Superior temporal gyrus (tissue), 1 donor: ENCODE measurements at regions not wholly inside any gene's neighbourhood (a gene's known extent, or its start where the extent isn't known, plus 50 kb on each side); places are given as distances from the start of the nearest gene placed in this dataset.

Experiments
- DNase-seq: peaks from one replicate; pipeline ENCODE4 v3.0.0-alpha.2; 2016; ENCODE audit errors: extremely low spot score

DNA sequence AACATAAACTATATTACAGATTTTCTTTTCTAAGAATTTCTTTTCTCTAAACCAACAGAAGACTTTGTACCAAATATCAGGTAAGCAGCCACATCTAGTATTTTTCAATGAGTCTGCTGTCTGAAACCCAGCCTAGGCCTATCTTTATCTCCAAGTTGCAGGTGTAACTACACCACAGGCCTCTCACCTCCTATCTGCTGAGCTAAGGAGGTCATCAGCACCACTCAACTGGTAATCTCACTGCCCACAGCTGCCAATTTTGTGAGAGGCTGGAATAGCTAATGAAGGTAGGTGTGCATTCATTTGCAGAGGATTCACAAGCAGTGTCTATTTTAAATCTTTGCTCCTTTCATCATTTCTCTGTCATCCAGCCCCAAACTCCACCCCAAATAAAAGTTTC lies 584.8 kb downstream of the HDGFL1 start:
- no peak for DNase-seq

DNA sequence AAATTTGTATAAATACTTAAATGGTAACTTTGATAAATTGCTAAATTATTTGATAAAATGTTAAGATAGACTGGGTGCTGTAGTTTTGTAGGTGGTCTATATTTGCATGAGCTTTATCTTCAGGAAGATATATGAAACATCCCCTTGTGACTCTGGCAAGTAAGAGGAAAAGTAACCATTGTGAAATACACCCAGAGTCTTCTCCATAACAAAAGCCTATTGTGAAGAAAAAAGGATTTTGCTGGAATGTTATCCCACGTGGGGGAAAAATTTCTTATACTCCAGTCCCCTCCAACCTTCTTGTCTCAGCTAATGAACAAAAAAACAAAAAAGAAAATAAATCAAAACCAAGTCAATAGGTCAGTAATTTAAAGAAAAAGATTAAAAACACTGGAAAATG lies 600.7 kb downstream of the HDGFL1 start:
- DNase-seq, result no peak

DNA sequence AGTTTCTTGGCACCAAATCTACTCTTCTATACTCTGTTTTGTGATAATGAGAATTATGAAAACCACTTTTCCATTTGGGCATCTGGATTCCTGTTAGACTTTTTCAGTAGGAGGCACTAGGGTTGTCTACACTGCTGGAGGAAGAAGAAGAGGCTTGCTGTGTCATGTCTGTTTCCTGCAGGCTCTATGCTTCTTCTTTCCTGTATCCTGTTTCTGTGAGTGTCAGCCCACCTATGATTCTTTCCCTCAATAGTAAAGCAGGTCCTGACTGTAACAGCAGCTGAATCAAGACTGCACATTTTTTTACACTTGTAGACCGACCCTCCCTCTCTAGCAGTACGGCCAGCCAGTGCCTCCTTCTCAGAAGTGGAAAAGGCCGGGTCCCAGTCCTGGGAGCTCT lies 603.9 kb downstream of the HDGFL1 start:
- no peak for DNase-seq

DNA sequence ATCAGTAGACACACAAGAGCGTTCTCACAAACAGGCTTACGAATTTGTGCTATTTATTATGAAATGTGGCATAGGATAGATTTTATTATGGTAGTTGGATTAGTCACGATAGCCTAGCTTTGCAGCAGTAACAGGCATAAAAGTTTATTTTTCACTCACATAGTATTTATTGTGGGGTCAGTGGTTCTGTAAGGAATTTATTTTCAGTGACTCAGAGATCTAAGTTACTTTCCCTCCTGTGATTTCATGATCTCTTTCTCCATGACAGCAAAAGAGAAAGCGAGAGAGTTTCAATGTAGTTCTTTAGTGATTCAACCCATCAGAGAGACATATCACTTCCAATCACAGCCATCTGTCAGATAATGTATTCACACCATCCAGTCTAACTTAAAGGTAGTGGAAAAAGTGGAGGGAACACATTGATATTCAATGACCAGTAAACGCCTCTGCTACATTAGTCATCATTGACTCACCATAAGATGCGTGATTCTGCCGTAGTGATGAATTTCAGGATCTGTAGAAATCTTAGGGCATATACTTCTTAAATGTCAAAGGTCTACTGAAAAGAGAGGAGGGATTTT lies 605.5 kb downstream of the HDGFL1 start:
- DNase-seq, result peak; percentile 20

DNA sequence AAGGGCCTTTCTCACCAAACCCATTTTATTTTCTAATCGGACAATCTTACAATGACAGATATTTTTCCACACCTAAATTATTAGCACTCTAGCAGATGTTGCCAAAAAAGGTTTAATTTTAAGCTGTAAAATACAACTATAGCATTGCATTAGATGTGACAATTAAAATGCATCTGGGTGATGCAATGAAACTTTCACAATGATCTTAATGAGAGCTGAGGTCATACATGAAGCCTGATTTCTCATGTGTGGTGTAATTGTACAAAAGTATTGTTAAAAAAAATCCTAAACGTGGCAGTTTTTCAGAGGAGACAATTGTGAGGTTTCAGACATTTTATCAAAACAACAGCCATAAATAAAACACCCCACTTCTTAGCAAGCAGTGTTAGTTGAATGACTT lies 606.0 kb downstream of the HDGFL1 start:
- DNase-seq, result no peak

DNA sequence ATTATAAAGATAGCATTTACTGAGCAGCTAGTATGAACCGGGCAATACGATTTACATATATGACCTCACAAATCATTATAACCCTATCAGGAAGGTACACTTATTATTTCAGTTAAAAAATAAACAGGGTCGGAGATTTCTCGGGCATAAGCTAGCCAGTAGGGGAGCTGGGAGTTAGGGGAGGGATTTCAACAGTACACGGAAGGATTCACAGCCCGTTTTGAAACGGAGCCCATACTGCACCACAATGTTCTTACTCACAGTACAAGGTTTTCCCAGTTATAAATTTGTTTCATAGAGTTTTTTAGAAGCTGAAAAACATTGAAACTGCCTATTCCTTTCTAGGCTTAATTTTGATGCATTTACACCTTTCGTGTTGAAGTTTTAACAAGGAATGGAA lies 607.1 kb downstream of the HDGFL1 start:
- no peak for DNase-seq

DNA sequence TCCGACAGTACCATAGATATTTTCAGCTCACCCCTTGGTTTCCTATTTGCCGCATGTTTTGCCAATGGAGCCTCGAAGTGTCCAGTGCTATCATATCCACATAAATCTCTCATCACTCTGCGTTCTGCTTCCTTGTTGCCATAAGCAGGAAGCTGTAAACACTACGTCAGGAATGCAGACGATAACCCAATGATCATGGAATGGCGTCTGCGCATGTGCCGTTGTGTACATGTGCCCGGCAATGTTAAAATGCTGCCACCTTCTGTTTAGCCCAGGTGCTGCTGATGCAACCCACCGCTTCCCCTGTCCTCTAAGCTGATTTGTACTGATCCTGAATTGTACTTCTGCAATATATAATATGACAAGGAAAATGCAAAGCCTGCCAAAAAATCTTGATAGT lies 607.5 kb downstream of the HDGFL1 start:
- DNase-seq, result no peak

DNA sequence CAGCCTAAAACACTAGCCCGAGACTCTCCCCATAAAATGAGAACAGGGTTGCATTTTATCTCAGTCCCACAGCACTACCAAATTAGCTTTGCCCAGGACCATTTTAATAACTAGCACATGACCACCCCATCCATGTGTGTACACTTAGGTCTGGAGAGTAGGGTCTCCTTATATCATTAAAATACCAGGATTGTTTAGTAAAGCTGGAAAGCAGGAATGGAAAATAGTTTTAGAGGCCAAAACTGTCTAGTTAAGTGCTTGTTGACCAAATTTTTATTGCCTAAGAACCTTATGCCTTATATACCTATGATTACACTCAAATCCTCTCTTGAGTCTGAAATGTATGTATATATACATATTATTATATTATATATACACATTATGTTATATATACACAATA lies 608.4 kb downstream of the HDGFL1 start:
- DNase-seq, result no peak

DNA sequence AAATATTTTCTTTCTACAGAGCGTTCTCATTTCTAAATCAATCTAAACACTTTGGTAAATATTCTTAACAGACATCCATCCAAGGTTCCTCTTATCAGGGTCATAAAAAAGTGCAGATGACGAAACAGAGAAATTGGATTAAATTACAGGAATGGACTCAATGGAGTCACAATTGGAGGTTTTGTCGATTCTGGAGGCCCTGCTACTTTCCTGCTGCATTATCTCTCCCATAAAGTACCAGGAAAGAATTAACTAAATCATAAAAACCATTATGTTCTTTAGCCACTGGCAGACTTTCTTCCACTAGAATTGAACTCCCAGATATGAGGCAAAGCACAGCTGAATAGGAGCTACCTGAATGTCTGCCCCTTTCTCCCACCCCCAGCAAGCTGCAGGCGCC lies 610.6 kb downstream of the HDGFL1 start:
- no peak for DNase-seq

DNA sequence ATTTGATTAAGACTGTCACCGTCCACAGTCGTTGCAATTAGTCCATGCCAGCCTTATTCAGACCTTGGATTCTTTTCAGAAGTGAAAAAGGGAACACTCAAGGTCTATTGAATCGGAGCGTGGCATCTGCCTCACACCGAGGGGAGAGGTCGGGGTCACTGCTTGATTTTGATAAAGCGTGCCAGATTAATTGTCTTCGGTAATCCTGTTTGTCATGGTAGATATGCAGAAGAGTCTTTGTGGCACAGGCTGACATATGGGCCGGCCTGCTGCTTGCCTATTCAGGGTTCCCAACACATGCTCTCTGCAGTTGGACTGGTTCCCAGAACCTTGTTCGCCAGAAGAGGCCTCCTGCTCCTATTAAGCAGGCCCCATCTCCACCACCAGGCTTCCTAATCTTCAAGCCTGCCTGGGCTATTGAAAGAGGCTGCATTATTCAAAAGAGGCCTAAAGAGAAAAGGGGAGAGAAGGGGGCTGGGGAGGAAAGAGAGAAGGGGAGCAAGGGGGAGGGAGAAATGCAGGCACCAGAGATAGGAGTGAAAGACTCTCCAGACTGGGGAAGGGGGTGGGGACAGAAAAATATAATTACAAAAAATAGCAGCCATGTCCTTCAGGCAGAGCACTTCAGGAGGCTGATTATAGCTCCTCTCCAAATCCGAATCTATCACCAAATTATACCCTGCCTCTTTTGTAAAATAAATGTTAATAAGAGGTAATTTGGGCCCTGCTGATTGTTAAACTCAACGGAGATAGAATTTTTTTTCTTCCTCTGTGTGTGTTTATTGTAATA lies 611.3 kb downstream of the HDGFL1 start:
- DNase-seq, result peak; percentile 84

DNA sequence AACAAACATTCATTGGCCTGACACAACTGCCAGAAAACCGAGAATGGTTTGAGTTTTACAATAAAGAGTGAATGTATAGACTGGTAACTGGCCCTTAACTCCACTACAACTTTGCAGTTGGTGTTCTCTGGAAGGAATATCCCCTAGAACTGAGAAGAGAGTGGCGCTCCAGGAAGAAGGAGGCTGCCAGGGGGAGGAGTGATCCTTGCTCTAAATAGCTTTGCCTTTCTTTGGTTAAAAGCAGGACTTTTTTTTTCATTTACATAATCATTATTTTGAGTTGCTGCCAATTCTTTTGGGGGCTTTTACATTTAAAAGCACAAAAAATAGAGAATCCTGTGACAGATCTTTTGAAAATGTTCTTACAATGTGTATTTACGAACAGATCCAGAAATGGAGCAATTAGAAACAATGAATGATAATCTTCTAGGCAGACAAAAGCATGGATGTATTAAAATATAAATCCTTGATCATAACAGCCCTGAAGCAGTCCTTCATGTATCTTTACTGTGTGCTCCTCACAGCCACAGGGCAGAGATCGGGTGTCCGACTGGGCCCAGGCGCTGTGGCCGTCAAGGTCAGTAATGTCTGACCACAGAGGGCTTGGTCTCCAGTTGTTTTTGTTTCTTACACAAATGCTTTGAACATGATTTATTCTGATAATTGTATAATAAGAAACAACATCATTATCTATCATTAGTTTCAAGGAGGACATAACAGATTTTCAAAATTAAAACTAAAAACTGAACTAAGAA lies 612.2 kb downstream of the HDGFL1 start:
- DNase-seq, result no peak

DNA sequence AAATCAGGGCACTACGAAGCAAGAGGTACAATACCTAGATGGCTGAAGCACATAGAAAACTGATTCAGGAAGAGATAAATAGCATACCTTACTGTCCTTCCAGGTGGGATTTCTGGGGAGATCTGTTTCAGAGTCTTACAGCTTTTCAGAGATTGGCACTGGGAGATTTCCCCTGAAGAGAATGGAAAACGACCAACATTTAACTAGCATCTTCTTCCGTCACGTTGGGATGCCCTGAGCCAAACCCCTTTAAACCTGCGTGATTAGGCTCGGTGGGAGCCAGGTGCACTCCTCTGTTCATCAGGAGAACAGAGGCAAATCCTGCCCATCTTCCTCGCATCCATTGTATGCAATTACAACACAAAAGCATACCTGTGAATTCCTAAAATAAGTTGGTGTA lies 614.5 kb downstream of the HDGFL1 start:
- no peak for DNase-seq

DNA sequence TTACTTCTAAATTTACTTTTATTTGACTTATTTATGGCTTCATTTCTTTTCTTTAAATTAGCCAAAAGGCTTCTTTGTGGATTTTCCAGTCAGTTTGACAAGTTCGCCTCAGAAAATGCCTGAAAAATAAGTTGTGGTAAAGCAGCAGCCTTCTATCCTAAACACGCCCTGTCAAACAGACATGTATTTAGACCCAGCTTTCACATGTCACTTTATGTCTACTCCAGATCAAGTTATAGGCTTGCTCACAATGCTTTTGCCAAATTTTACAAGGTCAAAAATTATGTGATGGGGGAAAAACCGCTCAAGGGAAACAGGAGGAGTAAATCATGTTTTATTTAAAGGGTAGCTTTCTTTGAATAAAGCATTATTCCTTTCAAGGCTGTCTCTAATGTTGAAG lies 615.0 kb downstream of the HDGFL1 start:
- no peak for DNase-seq

DNA sequence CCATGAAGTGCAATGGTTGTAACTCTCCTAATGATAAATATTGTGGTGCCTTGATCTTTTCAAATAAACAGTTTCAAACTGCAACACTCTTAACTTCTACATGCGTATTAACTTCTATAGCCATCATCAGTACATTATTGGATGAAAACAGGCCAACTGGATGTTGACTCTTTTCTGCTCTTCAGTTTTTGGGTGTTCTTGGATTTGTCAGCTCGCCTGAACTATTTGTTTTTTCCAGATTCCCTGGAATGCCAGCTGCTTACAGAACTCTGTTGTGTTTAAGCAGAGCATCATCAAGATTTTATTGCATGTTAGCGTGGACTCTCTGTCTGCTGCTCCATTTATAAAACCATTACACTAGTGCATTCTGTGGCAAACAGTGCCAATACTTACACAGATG lies 626.1 kb downstream of the HDGFL1 start:
- DNase-seq, result no peak

DNA sequence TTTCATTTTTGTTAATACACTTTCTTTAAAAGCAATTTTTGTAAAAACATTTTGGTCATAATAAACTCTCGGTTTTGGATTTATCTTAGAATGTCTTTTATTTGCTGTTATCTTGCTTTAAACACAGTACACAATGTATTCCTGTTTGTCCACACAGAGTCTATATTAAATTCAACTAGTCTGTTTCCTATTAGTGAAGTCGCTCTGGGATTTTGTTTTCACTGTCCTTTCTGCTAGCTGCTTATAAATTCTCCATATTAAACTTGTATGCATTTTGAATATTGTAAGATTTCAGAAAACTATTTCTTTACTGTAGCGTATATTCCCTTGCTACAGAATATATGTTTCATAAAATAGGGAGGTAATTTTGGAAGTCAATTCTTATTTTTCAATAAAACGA lies 630.2 kb downstream of the HDGFL1 start:
- DNase-seq, result no peak

DNA sequence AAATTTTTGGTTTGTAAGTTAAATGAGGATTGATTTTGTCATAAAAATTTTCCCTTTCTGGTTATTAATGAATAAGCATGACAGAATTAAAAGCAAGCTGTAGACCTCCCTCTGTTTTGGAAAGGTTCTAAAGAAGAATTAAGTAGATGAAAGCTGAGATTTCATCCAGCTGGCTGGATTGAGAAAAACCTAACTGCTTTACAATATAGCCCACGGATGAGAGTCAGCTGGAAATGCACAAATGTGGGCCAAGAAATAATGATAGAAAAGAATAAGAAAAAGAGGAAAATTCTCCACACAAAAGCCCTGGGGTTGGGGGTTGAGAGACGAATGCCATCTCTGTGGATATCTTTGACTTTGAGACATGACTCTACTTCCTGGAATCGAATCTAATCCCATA lies 631.6 kb downstream of the HDGFL1 start:
- no peak for DNase-seq

DNA sequence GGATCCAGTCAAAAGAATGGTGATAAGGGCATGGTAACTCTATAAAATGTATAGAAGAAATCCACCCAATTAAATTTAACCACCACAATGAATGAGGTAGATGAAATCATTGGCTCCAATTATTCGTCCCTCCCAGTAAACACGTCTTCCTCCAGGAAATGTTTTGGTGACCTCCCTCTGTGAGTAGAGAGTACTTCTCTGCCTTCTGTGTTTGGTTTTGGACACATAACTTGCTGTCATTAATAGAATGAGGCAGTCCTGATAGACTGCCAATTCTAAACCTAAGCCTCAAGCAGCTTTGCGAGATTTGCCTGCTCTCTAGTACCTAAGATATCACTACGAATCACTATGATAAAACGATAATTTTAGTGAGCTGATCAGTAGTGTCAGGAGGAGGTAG lies 632.8 kb downstream of the HDGFL1 start:
- DNase-seq, result no peak

DNA sequence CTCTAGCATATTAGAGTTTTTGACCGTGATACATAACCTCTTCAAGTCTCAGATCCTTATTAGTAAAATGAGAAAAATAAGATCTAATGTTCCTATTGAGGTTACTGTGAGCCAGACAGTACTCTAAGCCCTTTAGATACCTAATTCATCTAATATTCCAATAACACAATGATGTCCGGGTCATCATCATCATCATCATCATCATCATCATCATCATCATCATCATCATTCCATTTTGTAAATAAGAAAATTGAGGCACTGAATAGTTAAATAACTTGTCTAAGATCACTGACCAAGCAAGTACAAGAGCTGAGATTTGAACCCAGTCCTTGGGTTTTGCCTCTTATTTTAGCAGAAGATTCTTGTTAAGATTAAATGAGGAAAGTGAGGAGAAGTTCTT lies 643.0 kb downstream of the HDGFL1 start:
- DNase-seq, result no peak

DNA sequence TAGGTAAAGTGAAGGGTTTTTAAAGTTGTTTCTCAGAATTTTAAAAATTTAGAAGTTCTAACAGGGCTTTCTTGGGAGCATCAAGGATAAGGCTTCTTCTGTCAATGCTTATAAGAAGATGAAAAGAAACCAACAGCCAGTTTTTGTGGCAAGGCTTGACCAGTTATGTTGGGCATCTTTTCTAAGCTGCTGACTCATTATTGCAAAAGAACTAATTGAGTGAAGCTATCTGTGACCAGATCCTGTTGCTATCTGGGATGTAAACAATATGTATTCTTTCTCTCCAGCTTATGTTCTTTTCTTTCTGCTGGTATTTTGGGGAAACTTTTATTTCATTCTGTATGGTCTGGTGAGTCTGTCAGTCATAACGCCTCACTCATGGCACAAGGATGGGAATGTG lies 643.8 kb downstream of the HDGFL1 start:
- DNase-seq, result no peak

DNA sequence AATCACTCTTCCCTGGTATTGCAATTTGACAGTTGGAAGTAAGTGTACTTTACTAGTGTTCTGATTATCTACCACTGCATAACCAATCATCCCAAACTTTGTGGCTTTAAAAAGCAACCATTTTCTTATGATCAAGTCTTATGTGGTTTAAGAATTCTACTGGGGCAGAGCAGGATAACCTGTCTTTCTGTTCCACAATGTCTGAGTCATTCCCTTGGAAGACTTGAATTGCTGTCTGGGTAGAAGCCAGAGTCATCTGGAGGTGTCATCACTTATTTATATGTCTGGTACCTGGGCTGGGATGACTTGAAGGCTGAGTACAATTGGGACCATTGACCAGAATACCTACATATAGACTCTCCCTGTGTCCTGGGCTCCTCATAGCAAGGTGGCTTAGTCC lies 644.3 kb downstream of the HDGFL1 start:
- no peak for DNase-seq

DNA sequence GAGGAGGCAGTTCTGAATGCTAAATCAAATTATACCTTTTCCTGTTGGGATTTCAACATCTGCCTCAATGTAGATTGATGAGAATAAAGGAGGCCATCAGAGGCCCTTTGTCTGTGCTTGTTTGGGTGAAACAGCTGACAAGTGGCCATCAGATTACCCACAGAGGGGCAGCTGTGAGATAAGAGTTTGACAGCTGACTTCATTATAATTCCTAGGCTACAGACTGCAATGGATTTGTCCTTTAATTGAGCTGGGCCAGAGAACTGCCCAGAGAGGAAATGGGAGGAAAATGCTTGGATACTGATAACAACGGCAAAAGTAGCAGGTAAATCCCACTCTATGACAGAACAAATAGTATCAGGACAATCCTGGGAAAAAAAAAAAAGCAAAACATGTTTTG lies 649.4 kb downstream of the HDGFL1 start:
- DNase-seq, result peak; percentile 70

DNA sequence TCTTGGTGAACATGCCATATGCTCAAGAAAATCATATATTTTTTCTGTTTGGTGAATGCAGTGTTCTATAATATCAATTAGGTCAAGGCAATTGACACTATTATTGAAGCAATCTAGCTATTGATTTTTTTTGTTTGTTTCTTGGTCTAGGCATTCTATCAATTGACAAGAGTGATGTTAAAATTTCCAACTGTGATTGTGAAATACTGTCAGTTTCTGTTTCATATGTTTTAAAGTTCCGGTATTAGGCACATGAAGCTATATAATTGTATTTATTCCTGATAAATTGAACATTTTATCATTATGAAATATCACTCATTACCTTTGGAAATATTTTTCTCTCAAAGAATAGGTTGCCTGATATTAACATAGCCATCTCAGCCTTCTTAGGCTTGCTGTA lies 653.4 kb downstream of the HDGFL1 start:
- no peak for DNase-seq

DNA sequence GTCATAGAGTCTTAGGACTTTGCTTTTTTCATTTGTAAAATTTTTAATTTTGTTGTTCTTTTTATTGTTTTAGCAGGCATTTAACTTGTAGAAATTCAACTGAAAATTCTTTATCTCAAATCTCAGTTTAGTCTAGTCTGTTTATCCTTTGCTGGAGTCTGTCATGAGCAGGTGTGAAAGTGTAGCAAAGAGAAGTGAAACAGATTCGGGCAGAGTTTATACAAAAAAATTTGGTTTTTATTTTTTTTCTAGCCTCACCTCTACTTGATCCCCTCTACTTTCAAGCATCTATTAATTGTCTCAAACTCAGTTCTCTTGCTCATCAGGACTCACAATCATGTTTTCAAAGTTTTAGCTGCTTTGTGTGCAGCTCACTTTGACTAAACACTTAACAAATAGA lies 655.2 kb downstream of the HDGFL1 start:
- no peak for DNase-seq
